WTC11 (cell line): ENCODE measurements at regions not wholly inside any gene's neighbourhood (a gene's known extent, or its start where the extent isn't known, plus 50 kb on each side); places are given as distances from the start of the nearest gene placed in this dataset.

Experiments
- ESRRA ChIP-seq: sonication (generic); formaldehyde crosslinking; IDR thresholded peaks from 2 replicates; pipeline ENCODE4 v1.8.1; 2022; ENCODE audit warnings: mild to moderate bottlenecking, missing genetic modification reagents, borderline replicate concordance
- TEAD1 ChIP-seq: sonication (generic); formaldehyde crosslinking; IDR thresholded peaks from 2 replicates; pipeline ENCODE4 v1.8.0; 2022; ENCODE audit warnings: mild to moderate bottlenecking, missing genetic modification reagents
- TEAD4 ChIP-seq: sonication (generic); formaldehyde crosslinking; IDR thresholded peaks from 2 replicates; pipeline ENCODE4 v1.8.0; 2022; ENCODE audit warnings: mild to moderate bottlenecking, missing genetic modification reagents
- TP53 ChIP-seq: sonication (generic); formaldehyde crosslinking; IDR thresholded peaks from 2 replicates; pipeline ENCODE4 v1.8.1; 2023; ENCODE audit warnings: mild to moderate bottlenecking, missing genetic modification reagents
- ZNF121 ChIP-seq: sonication (generic); formaldehyde crosslinking; IDR thresholded peaks from 2 replicates; pipeline ENCODE4 v1.8.0; 2023; ENCODE audit warnings: missing genetic modification reagents
- ZNF138 ChIP-seq: sonication (generic); formaldehyde crosslinking; conservative IDR thresholded peaks from 2 replicates; pipeline ENCODE4 v1.8.1; 2022; ENCODE audit warnings: mild to moderate bottlenecking, moderate library complexity, missing genetic modification reagents
- TF ChIP-seq, protein P1 (sequence below): sonication (generic); formaldehyde crosslinking; IDR thresholded peaks from 2 replicates; pipeline ENCODE4 v1.8.0; 2022; ENCODE audit warnings: mild to moderate bottlenecking, missing genetic modification reagents
- TF ChIP-seq, protein P2 (sequence below): sonication (generic); formaldehyde crosslinking; IDR thresholded peaks from 2 replicates; pipeline ENCODE4 v1.8.1; 2022; ENCODE audit warnings: missing genetic modification reagents, borderline replicate concordance
- TF ChIP-seq, protein P3 (sequence below): fragments of 200-600 bp; IDR thresholded peaks from 2 replicates; pipeline ENCODE4 v1.8.0; 2022; ENCODE audit warnings: antibody characterized with exemption
- TF ChIP-seq, protein P4 (sequence below): sonication (generic); formaldehyde crosslinking; IDR thresholded peaks from 2 replicates; pipeline ENCODE4 v1.8.0; 2022; ENCODE audit warnings: mild to moderate bottlenecking, missing genetic modification reagents
- TF ChIP-seq, protein P5 (sequence below): sonication (generic); formaldehyde crosslinking; IDR thresholded peaks from 2 replicates; pipeline ENCODE4 v1.8.0; 2022; ENCODE audit warnings: mild to moderate bottlenecking, missing genetic modification reagents
- TF ChIP-seq, protein P6 (sequence below): sonication (generic); formaldehyde crosslinking; IDR thresholded peaks from 2 replicates; pipeline ENCODE4 v1.8.0; 2023; ENCODE audit warnings: missing genetic modification reagents, mild to moderate bottlenecking, borderline replicate concordance

DNA sequence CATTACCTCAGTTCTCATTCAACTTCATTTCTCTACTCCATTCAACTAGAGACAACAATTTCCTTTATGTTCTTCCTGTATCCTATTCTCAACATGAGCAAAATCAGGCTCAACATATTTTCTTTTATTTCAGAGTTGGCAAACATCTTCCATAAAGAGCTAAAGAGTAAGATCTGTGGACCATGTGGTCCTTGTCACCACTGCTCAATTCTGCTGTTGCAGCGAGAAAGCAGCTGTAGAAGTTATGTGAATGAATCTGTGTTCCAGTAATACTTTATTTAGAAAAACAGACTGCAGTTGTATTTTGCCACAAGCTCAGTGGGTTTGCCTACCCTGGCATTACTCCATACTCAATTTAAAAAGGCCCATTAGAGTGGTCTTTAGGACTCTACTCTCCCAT is 2057.3 kb downstream of the ARAP2 start:
- TF ChIP-seq, protein P1, sequence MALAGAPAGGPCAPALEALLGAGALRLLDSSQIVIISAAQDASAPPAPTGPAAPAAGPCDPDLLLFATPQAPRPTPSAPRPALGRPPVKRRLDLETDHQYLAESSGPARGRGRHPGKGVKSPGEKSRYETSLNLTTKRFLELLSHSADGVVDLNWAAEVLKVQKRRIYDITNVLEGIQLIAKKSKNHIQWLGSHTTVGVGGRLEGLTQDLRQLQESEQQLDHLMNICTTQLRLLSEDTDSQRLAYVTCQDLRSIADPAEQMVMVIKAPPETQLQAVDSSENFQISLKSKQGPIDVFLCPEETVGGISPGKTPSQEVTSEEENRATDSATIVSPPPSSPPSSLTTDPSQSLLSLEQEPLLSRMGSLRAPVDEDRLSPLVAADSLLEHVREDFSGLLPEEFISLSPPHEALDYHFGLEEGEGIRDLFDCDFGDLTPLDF (CRISPR knock-in tag), result no peak
- TF ChIP-seq, protein P2, sequence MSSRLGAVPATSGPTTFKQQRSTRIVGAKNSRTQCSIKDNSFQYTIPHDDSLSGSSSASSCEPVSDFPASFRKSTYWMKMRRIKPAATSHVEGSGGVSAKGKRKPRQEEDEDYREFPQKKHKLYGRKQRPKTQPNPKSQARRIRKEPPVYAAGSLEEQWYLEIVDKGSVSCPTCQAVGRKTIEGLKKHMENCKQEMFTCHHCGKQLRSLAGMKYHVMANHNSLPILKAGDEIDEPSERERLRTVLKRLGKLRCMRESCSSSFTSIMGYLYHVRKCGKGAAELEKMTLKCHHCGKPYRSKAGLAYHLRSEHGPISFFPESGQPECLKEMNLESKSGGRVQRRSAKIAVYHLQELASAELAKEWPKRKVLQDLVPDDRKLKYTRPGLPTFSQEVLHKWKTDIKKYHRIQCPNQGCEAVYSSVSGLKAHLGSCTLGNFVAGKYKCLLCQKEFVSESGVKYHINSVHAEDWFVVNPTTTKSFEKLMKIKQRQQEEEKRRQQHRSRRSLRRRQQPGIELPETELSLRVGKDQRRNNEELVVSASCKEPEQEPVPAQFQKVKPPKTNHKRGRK (CRISPR knock-in tag), result no peak
- TF ChIP-seq, protein P3, sequence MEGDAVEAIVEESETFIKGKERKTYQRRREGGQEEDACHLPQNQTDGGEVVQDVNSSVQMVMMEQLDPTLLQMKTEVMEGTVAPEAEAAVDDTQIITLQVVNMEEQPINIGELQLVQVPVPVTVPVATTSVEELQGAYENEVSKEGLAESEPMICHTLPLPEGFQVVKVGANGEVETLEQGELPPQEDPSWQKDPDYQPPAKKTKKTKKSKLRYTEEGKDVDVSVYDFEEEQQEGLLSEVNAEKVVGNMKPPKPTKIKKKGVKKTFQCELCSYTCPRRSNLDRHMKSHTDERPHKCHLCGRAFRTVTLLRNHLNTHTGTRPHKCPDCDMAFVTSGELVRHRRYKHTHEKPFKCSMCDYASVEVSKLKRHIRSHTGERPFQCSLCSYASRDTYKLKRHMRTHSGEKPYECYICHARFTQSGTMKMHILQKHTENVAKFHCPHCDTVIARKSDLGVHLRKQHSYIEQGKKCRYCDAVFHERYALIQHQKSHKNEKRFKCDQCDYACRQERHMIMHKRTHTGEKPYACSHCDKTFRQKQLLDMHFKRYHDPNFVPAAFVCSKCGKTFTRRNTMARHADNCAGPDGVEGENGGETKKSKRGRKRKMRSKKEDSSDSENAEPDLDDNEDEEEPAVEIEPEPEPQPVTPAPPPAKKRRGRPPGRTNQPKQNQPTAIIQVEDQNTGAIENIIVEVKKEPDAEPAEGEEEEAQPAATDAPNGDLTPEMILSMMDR, result no peak
- TF ChIP-seq ZNF138 (no peak), TEAD4 (CRISPR knock-in tag) (no peak), TP53 (CRISPR knock-in tag) (no peak), TEAD1 (CRISPR knock-in tag) (no peak), ZNF121 (no peak), ESRRA (CRISPR knock-in tag) (no peak)
- TF ChIP-seq, protein P4, sequence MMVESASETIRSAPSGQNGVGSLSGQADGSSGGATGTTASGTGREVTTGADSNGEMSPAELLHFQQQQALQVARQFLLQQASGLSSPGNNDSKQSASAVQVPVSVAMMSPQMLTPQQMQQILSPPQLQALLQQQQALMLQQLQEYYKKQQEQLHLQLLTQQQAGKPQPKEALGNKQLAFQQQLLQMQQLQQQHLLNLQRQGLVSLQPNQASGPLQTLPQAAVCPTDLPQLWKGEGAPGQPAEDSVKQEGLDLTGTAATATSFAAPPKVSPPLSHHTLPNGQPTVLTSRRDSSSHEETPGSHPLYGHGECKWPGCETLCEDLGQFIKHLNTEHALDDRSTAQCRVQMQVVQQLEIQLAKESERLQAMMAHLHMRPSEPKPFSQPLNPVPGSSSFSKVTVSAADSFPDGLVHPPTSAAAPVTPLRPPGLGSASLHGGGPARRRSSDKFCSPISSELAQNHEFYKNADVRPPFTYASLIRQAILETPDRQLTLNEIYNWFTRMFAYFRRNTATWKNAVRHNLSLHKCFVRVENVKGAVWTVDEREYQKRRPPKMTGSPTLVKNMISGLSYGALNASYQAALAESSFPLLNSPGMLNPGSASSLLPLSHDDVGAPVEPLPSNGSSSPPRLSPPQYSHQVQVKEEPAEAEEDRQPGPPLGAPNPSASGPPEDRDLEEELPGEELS (CRISPR knock-in tag), result no peak
- TF ChIP-seq, protein P5, sequence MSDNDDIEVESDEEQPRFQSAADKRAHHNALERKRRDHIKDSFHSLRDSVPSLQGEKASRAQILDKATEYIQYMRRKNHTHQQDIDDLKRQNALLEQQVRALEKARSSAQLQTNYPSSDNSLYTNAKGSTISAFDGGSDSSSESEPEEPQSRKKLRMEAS (CRISPR knock-in tag), result no peak
- TF ChIP-seq, protein P6, sequence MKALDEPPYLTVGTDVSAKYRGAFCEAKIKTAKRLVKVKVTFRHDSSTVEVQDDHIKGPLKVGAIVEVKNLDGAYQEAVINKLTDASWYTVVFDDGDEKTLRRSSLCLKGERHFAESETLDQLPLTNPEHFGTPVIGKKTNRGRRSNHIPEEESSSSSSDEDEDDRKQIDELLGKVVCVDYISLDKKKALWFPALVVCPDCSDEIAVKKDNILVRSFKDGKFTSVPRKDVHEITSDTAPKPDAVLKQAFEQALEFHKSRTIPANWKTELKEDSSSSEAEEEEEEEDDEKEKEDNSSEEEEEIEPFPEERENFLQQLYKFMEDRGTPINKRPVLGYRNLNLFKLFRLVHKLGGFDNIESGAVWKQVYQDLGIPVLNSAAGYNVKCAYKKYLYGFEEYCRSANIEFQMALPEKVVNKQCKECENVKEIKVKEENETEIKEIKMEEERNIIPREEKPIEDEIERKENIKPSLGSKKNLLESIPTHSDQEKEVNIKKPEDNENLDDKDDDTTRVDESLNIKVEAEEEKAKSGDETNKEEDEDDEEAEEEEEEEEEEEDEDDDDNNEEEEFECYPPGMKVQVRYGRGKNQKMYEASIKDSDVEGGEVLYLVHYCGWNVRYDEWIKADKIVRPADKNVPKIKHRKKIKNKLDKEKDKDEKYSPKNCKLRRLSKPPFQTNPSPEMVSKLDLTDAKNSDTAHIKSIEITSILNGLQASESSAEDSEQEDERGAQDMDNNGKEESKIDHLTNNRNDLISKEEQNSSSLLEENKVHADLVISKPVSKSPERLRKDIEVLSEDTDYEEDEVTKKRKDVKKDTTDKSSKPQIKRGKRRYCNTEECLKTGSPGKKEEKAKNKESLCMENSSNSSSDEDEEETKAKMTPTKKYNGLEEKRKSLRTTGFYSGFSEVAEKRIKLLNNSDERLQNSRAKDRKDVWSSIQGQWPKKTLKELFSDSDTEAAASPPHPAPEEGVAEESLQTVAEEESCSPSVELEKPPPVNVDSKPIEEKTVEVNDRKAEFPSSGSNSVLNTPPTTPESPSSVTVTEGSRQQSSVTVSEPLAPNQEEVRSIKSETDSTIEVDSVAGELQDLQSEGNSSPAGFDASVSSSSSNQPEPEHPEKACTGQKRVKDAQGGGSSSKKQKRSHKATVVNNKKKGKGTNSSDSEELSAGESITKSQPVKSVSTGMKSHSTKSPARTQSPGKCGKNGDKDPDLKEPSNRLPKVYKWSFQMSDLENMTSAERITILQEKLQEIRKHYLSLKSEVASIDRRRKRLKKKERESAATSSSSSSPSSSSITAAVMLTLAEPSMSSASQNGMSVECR (CRISPR knock-in tag), result no peak
